GM18511 (cell line): ENCODE measurements at regions not wholly inside any gene's neighbourhood (a gene's known extent, or its start where the extent isn't known, plus 50 kb on each side); places are given as distances from the start of the nearest gene placed in this dataset.

Source experiments
- ATAC-seq: cut with Tn5 transposase; IDR thresholded peaks from one replicate; pipeline ENCODE4 v1.9.1; 2021; ENCODE audit warnings: mild to moderate bottlenecking, moderate library complexity; ENCODE audit not compliant: unreplicated experiment

DNA sequence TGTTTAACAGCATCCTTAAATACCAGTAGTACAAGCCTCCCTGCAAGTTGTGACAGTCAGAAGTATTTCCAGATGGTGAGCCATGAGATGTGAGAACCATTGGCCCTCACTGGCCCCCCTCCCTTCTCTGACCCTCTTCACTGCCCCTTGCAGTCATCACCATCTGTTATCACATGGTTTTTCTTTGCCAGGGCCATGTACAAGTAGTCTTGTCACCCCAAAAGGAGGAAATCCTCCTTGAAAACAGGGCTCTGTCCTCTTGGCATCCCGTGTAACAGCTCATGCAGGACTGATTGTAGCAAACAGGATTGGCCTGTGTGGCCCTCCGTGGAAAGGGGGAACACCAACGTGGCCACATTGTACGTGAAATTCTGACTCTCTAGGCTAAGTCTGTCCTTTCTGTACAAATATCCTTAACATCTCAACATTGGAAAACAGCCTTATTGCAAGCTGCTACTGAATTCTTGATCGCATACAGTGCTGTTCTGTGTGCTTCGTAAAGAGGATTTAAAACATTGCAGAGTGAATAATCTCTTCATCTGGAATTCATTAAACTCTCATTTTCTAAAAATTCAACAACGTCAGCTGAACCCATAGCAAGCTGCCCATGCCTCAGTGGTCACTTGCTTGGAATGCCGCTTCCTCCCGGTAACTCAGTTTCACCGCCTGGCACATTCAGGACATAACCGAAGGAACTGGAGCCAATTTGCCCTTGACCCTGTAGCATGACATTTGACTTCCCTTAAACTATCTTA is 171.7 kb downstream of the ATPSCKMT start:
- ATAC-seq: no peak

DNA sequence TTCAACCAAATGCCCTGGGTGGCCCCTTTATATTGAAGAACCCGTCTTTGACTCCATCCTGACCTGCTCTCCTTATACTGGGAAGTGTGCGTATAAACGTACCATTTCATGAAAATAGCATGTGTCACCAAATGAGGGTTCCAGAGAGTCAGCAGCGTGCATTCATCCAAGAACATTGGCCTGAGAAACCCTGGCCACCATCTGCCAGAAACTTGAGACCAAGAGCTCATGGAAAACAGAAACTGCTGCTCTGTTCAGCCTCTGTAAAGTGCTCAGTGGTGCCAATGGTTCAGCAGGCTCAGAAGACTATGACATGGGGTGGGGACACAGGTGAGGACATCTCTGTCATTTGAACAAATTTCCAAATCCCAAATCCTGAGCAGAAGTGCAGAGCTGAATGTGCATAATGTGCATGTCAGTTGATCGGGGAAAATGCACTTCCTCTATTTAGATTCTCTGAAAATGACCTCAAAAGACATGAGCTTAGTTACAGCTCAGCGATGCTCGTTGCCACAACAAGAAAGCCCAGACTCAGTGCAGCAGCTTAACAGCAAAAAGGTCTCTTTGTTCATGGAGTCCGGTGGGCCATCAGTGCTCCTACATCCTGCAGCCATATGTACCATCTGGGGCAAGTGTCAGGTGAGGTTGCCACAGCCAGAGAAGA is 176.1 kb downstream of the ATPSCKMT start:
- no peak for ATAC-seq

DNA sequence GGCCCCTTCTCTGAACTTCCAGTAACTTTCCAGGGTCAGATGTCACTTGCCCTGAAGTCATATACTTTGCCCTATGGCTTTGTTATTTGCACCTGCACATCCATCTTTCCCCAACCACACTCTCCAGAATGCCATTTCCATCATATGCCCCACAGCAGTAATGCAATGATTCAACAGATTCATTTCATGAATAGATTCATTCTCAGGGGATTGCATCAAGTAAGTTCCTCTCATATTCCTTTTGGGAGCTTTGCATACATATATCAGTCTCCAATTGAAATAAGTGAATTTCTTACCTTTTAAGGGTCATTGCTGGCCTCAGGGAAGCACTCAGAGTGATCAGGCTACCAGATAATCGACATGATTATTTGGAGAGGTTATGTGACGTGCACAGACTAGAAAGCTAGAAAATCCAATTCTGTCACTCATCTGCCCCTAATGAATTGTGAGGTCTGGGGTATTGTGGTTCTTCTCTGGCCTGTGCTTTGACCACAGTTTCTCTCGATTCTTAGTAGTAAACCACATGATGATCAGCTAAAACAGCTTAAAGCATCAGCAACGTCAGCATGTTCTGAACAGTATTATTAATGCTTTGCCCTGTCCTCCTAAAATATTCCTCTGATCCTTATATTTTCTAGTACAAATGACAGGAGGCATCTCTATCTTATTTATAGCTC is 179.9 kb downstream of the ATPSCKMT start:
- ATAC-seq: no peak

DNA sequence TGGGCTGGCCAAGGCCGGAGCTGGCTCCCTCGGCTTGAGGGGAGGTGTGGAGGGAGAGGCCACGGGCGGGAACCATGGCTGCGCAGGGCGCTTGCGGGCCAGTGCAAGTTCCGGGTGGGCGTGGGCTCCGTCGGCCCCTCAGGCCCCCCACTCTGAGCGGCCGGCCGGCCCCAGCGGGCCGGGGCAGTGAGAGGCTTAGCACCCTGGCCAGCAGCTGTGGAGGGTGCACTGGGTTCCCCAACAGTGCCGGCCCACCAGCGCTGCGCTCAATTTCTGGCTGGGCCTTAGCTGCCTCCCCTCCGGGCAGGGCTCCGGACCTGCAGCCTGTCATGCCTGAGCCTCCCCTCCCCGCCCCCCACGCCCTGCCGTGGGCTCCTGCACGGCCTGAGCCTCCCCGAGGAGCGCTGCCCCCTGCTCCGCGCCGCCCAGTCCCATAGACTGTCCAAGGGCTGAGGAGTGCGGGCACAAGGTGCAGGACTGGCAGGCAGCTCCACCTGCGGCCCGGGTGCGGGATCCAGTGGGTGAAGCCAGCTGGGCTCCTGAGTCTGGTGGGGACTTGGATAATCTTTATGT is 184.2 kb downstream of the ATPSCKMT start:
- no peak for ATAC-seq

DNA sequence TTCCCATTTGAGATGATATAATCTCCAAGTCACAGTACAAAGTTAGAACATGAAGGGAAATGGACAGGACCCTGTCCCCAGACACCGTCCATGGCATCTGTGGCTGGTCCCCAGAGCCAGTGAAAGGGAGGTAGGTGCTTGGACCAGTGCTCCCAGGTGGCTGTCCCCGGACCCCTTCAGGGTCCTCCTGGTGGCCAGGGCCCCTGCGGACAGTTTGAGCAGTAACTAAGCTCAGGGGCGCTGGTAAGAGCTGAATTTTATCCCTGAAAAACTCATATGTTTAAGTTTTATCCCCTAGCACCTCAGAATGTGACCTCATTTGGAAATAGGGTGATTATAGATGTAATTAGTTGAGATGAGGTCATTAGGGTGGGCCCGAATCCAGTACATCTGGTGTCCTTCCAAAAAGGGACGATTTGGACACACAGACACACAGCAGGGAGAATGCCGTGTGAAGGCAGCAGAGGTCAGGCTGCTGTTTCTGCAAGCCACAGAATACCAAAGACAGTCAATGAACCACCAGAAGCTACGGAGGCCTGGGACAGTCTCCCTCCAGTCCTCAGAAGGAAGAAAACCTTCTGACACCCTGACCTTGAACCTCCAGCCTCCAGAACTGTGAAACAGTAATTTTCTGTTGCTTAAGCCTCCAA is 185.0 kb downstream of the ATPSCKMT start:
- ATAC-seq: no peak

DNA sequence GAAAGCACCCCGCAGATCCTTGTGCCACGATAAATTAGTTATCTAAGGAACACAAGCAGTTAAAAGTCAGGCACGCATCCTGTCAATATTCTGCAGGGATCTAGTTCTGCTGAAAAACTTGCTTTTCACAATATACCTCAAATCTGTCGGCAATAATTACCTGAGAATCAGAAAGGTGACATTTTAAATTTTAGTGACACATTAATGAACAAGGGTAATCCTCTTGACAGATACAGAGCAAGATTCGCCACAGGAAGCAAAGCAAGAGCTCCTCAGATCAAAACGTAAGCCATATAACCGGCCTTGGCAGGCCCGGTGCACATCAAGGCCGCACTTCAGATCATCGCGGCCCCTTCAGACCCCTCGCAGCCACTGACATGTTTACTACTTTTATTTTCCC is 185.7 kb downstream of the ATPSCKMT start:
- ATAC-seq: no peak

DNA sequence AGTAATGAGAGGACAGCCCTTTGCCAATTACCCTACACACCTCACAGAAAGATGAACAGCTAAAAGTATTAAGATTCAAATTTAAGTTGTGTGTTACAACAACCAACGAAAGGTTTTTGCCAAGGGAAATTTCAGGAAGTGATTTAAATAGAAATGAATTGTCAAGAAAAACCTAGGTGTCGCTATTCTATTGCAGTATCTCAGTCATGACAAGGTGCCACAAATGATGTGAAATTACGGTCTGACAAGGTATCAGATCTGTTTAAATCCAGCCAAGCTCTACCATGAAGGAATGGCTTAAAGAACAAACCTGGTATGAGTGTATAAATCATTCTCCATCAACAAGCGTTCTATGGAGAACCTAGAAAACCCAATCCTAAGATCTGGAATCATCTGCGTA is 189.7 kb downstream of the ATPSCKMT start:
- ATAC-seq: no peak

DNA sequence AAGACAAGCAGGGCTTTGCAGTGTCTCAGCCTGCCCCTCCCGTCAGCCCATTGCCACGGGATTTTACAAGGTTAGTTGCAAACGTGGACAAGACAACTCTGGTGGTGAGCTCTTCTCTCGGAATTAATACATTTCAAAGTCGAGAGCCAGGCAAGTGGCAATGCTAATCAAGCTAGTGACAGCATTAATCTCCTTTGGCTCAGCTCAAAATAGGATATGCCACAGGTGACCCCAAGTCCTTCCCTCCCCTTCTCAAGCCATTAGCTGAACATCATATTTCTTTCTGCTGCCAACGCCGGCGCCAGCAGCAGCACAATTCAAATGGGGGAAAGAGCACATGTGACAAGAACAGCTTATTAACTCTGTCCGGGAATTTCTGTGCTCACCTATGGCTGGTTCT is 190.1 kb downstream of the ATPSCKMT start:
- no peak for ATAC-seq

DNA sequence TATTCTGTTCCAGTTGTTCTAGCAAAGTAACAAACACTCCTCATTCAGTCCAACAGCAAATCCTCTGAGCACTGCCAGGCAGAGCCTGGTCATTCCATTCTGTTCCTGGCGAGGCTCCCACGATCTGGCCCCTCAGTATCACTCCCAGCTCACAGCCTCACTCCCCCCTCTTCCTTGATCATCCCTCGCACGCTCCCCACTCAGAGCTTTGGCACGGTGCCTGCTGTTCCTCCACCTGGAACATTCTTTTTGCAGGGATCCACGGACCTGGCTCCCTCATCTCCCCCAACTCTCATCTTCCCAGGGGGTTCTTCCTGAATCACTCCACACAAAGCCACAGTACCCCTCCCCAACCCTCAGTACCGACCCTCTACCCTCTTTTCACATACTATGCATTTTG is 192.3 kb downstream of the ATPSCKMT start:
- ATAC-seq: no peak

DNA sequence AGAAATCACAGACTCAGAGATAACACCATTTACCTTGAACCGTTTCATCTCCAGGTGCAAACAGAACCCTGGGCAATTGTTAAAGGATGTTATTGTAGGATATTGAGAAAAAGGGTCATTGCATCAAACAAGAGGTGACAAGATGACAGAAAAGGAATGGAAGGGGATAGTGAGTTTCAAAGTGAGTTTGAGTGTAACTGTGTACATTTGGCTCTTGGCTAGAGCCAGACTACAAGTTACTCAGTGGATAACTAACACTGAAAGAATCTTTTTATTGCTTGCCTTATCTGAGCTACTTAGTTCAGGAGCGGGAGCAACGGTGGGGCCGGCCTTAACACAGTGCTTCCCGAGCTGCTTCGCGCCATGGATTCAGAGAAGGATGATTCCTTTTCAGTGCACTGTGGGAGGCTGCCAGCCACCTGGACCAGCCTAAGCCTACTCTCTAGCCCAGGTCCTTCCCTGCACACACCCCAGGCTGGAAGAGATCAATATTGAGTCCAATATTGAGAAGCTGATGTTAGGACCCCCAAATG is 193.4 kb downstream of the ATPSCKMT start:
- ATAC-seq: no peak

DNA sequence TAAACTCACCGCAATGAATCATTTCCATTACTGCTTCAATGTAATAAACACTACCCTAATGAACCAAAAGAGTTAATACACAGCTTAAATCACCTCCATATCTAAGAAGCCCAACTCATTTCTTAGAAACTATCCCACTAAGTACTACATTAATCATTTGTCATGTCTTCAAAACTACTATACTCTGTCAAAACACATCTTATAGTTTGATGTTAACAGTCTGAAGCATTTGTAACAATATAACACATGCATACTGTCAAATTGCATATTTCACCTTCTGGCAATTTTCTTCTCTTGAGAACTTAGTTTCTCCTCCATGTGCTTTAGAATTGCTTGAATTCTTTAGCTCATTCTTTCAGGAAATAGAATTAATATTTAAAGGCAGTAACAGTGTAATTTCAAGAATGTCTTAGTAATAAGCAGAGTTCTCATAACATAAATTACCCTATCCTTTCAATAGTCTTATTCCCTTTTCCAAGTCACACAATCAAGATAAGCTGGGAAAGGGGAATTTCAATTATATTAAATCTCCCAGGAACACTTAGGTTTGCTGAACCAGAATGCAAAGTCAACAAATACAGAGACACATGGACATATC is 199.7 kb downstream of the ATPSCKMT start:
- no peak for ATAC-seq

DNA sequence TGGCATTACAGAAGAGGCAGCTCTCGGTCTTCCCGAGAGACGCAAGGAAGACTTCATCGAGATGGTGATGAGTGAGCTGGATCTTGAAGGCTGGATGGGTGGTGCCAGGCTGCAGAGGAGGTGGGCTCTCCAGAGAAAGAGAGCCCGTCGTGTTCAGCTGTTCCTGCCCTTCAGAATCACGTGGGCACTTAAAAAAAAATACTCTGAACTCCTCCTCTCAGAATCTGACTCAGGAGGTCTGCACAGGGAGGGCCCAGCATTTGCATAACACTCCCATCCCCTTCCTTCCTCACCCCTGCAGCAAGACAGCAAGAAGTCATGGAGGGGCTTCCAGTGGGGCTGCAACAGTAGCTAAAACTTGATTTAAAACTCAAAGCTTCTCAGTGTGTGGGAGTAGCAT is 203.0 kb downstream of the ATPSCKMT start:
- ATAC-seq: no peak

DNA sequence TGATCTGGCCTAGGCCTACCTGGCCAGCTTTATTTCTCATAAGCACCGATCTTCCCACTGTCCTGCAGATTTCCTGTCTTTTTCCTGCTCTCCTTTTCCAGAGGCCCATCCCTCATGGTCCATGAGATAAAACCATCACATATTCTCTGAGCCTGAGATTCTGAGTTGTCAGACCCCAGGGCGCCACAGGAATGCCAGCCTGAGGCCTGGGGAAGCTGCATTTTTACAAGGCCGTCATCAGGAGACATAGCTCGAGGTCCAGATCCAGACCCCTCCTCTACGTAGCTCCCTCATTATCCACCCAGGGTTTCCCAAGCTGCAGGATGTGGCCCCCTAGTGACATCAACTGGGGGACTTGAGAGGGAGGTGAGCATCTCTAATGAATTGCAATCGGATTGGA is 204.3 kb downstream of the ATPSCKMT start:
- ATAC-seq: no peak

DNA sequence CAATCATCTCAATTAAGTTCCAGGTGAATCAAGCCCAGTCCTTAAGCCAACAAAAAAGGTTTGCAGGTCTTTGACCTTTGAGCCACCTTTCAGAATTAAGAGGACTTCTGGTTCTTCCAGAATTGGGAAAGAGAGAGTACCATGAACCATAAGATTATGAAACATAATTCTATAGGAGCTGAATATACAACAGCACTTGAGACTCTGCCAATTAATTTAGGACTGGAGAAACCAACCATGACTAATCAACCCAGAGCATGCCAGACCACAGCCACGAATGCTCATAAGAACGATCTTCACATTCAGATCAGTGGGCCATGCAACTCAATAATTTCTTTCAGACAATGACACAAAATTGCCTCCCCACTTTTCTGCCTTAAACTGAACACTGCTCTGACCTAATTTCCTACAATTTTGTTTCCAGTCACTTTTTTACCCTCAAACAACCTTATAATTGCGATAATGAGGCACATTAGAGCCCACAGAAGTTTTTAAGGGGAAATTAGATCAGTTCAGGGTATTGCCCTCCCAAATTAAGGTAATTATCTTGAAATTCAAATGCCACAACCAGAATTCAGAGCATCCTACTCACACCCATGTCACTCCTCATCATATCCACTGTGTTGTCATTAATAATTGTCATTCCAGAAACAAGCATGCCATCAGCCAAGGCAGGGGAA is 213.4 kb downstream of the ATPSCKMT start:
- no peak for ATAC-seq

DNA sequence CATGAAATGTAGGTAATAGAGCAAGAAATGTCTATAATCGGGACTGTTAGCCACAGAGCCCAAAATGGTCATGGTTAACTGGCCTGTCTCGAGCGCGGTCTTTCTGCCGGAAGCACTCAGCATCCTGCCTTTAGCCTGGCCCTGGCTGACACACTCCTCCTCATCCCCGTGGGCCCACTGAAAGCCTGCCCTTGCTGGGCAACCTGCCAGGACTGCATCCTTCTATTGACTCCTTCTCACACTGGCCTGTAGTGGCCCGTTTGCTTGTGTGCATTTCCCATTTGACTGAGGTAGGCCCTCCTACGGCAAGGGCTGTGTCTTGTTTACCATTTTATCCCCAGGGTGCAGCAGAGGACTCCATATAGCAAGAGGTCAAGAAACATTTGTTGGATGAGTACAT is 215.7 kb downstream of the ATPSCKMT start:
- no peak for ATAC-seq

DNA sequence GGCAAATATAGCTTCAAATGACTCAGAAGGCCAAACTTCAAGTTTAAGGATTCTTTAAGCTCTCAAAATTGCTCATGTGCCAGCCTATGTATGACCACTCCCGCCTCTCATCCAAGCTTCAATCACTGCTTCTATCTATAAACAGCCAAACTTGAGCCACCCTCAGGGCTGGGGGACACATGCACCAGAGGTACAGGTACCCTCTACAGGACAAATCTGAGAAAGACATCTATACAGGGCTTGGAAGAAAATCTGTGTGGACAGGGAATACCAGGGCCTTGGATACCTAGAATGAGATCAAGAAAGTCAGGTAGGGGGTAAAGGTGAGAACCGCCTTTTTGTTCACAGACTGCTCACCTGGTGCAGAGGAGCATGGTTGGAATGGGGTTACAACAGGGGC is 217.9 kb downstream of the ATPSCKMT start:
- ATAC-seq: no peak

DNA sequence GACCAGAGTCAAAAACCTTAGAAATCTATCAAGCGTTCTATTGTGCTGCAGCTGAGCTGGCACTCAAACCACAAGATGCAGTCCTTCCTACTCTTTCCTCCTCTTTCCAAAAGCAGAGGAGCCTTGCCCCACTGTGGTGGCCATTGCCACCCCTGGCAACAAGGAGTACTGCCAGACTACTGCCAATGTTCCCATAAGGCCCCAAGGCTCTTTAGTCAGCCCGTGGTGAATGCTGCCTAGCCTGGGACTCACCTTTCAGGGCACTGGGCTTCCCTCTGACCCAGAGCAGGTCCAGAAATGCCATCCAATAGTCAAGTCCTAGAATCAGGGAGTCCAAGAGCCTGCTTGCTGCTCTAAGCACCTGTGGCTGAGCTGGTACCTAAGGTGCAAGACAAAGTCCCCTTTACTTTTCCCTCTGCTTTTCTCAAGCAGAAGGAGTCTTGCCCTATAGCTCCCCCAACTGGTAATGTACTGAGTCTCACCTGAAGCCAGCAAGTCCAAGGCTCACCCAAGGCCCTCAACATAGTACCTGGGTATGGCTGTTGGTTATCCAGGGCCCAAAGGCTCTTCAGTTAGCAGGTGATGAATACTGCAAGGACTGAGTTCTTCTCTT is 219.4 kb downstream of the ATPSCKMT start:
- ATAC-seq: no peak

DNA sequence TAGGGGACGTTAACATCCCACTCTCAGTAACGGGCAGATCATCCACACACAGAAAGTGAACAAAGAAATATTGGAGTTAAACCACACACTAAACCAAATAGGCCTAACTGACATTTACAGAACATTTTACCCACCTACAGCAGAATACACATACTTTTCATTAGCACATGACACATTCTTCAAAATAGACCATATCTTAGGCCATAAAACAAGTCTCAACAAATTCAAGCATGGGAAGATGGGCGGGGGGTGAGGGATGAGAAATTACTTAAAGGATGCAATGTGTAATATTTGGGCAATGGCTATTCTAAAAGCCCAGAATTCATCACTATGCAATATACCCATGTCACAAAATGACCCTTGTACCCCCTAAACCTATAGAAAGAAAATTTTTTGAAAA is 226.2 kb downstream of the ATPSCKMT start:
- ATAC-seq: no peak

DNA sequence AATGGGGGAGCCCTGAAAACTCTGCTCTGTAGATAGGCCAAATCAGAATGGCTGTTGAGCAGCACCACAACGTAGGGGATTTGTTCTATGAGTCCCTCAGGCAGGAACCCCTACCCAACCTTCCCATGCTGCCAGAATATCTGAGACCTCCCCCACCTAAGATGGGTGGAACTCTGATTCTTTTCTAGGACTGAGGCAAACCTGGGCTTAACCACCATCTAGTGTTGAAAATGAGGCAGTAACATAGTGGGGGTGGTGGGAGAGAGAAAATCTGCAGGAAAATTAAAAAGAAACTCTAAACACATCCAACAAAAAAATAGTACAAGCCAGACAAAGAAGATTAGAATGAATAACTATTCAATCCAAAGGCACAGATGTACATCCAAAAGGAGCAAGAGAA is 228.4 kb downstream of the ATPSCKMT start:
- no peak for ATAC-seq

DNA sequence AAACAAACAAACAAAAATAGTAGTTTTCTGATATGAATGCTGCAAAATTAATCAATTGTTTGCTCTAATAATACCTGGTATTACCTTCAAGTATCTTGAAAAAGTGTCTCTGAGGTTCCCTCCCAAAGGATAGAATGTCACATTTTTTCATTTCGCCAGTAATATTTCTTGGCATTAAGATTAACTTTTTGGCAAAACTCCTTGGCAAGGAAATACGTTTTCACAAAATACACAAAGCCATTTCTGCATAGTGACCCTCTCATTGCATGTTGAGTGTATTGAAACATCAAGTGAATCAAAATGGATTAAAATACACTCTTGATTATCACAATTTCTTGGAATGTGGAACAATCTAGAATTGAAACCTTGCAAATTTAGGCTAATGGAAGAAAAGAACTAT is 230.5 kb downstream of the ATPSCKMT start:
- ATAC-seq: no peak
